ENCODE measurements at regions not wholly inside any gene's neighbourhood (a gene's known extent, or its start where the extent isn't known, plus 50 kb on each side); places are given as distances from the start of the nearest gene placed in this dataset.

DNA sequence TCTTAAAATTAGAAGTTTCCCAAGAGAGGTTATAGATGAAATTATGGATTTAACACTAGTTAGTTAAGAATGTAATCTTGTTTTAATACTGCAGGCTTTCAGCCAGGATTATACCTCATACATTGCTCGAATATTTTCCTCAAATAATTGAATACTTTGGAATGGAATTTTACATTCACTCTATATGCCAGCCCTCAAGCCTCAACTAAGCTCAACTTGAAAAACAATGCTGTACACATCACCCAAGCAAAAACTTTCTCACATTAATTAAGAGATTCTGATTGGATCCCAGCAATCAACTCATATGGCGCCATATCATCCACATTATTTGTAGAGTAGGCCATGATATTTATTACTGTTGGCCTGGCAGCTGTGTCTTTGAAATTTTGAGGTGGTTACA lies 710.7 kb upstream of the ADAMTS5 start:
- TF ChIP-seq EP300 (IDR thresholded peaks at IDR 0.05) (no peak), POLR2A (IDR thresholded peaks at IDR 0.05) (no peak)
- TF ChIP-seq, protein P1, sequence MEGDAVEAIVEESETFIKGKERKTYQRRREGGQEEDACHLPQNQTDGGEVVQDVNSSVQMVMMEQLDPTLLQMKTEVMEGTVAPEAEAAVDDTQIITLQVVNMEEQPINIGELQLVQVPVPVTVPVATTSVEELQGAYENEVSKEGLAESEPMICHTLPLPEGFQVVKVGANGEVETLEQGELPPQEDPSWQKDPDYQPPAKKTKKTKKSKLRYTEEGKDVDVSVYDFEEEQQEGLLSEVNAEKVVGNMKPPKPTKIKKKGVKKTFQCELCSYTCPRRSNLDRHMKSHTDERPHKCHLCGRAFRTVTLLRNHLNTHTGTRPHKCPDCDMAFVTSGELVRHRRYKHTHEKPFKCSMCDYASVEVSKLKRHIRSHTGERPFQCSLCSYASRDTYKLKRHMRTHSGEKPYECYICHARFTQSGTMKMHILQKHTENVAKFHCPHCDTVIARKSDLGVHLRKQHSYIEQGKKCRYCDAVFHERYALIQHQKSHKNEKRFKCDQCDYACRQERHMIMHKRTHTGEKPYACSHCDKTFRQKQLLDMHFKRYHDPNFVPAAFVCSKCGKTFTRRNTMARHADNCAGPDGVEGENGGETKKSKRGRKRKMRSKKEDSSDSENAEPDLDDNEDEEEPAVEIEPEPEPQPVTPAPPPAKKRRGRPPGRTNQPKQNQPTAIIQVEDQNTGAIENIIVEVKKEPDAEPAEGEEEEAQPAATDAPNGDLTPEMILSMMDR (IDR thresholded peaks at IDR 0.05) = no peak
- Histone ChIP-seq H3K27ac (no peak overlapping the region), H3K4me3 (no peak overlapping the region), H3K27me3 (no peaks in the 10 kb centered on the region), H3K36me3 (no peaks in the 10 kb centered on the region), H3K4me1 (ENCODE audit: insufficient read depth) (no peaks in the 10 kb centered on the region), H3K9me3 (no peaks in the 10 kb centered on the region)
- no peak for DNase-seq
- WGBS, 3 donors = 47 to 88% (median 49%) methylated on average over 2 of the region's 2 CpGs
- intact Hi-C loops (cut with DNase I) = no loop called here

DNA sequence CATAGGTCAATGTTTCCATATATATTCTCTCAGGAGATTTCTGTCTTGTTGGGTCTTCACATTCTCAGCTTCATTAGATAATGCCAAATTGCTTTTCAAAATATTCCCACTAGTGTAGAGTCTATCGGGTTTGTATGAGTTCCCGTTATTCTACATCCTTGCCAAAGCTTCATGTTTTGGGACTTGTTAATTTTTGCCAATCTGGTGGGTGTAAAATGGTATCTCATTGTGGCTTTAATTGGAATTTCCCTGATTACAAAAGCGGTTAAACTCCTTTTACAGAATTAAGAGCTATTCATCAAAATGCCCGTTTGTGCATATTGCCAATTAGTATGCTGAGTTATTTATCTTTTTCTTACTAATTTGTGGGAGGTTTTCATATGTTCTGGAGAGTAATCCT lies 708.4 kb upstream of the ADAMTS5 start:
- Histone ChIP-seq H3K9me3 (no peaks in the 10 kb centered on the region), H3K4me1 (ENCODE audit: insufficient read depth) (no peaks in the 10 kb centered on the region), H3K27ac (no peak overlapping the region), H3K36me3 (no peaks in the 10 kb centered on the region), H3K27me3 (no peaks in the 10 kb centered on the region), H3K4me3 (no peak overlapping the region)
- intact Hi-C loops (cut with DNase I) = no loop called here
- no peak for DNase-seq
- WGBS, 3 donors = 16 to 50% (median 18%) methylated on average over 4 of the region's 4 CpGs
- TF ChIP-seq, protein P1 (IDR thresholded peaks at IDR 0.05) = no peak
- no peak for TF ChIP-seq EP300 (IDR thresholded peaks at IDR 0.05)

DNA sequence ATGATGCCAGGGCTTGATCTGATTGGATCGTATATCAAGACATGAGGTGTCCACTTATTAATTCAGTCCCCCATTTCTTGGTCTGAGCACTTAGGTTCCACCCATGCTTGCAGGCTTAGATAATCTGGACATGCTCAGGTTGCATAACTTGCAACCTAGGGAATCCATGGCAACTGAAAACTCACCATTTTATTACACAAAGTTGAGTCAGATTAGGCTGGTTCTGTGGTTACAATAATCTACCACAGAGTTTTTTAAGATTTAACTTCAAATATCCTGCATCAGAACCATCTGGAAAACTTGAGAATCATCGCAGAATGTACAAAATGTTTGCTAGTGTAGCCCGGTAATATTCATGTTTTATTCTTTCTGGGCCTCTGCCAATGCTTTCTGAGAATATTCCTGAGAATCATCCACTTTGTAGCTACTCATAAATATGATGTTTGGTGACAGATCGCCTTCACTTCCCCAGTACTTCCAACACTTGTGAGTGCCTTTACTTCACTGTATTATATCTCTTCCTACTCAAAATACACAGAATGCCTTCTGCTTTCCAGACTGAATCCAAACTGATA lies 707.2 kb upstream of the ADAMTS5 start:
- intact Hi-C loops (cut with DNase I) = no loop called here
- no peak overlapping the region for H3K27ac ChIP-seq
- DNase-seq = no peak
- H3K27me3 ChIP-seq = no peaks in the 10 kb centered on the region
- no peaks in the 10 kb centered on the region for H3K36me3 ChIP-seq
- H3K9me3 ChIP-seq = no peaks in the 10 kb centered on the region
- TF ChIP-seq POLR2A (IDR thresholded peaks at IDR 0.05) = no peak
- 67 to 72% (median 69%) methylated on average over 4 of the region's 4 CpGs for WGBS, 3 donors
- H3K4me3 ChIP-seq = no peak overlapping the region
- no peaks in the 10 kb centered on the region for H3K4me1 ChIP-seq (ENCODE audit: insufficient read depth)

DNA sequence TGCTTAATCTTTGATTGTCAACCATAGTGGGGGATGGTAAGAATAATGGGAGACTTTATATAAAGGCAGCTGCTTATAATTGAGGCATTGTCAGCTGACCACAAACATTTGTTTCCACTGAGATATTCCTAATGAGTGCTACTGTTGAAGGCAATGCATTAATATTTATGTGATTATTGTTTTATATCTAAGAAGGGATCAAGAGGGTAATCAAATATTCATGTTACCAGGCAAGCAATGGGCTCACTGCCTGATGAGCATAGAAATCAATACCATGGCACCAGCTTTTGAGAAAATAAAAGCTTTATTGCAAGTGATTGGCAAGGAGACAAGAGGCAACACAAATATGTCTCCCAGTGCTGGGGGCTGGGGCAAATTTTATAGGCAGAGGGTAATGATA lies 706.7 kb upstream of the ADAMTS5 start:
- intact Hi-C loops (cut with DNase I) = no loop called here
- Histone ChIP-seq H3K36me3 (no peaks in the 10 kb centered on the region), H3K27me3 (no peaks in the 10 kb centered on the region), H3K4me3 (no peak overlapping the region), H3K4me1 (ENCODE audit: insufficient read depth) (no peaks in the 10 kb centered on the region), H3K27ac (no peak overlapping the region), H3K9me3 (no peaks in the 10 kb centered on the region)
- DNase-seq = no peak
- TF ChIP-seq, protein P1 (IDR thresholded peaks at IDR 0.05) = no peak
- no peak for TF ChIP-seq POLR2A (IDR thresholded peaks at IDR 0.05)
- TF ChIP-seq EP300 (IDR thresholded peaks at IDR 0.05) = no peak

DNA sequence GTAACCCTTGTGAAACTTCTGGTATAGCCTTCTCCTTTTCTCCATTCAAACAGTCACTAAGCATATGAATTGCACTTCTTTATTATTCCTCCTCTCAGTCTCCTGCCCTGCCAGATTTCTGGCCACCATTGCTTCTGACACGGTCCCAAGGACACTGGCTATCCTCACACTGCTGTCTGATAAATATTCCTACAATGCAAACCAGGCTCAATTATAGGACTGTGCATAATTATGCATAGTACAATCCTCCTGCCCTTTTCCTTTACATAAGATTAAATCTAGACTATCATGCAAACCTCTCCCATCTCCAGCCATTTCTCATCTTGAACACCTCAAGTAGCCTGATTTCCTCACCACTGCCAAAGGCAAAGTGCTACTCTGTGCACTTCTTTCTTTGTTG lies 704.3 kb upstream of the ADAMTS5 start:
- Histone ChIP-seq H3K9me3 (no peaks in the 10 kb centered on the region), H3K36me3 (no peaks in the 10 kb centered on the region), H3K27ac (no peak overlapping the region), H3K27me3 (no peaks in the 10 kb centered on the region), H3K4me1 (ENCODE audit: insufficient read depth) (no peaks in the 10 kb centered on the region), H3K4me3 (no peak overlapping the region)
- no peak for DNase-seq
- no peak for TF ChIP-seq EP300 (IDR thresholded peaks at IDR 0.05)
- TF ChIP-seq, protein P1 (IDR thresholded peaks at IDR 0.05) = no peak
- intact Hi-C loops (cut with DNase I) = no loop called here
- WGBS, 3 donors = 26 to 53% (median 42%) methylated on average over 1 of the region's 1 CpG
